ENCODE measurements at regions not wholly inside any gene's neighbourhood (a gene's known extent, or its start where the extent isn't known, plus 50 kb on each side); places are given as distances from the start of the nearest gene placed in this dataset.
"Not testable (repeated sequence)": the region's sequence is repeated elsewhere in the genome, so short reads cannot be mapped to it uniquely, and the experiment has no call there.

- DNase-seq (ENCODE audit: low read depth): no peak
Observed at GRCh38 chr5:87138091-87138805, 129.4 kb upstream of the RASA1 start.

- DNase-seq (ENCODE audit: low read depth): no peak
Observed at GRCh38 chr5:87139795-87140194, 127.9 kb upstream of the RASA1 start.

- DNase-seq (ENCODE audit: low read depth): no peak
Observed at GRCh38 chr5:87141544-87141943, 126.1 kb upstream of the RASA1 start.

GRCh38 chr5:87145853-87146252 is 121.8 kb upstream of the RASA1 start:
- not testable (repeated sequence) for DNase-seq (ENCODE audit: low read depth)

- no peak for DNase-seq (ENCODE audit: low read depth)
Observed at GRCh38 chr5:87147441-87147840, 120.2 kb upstream of the RASA1 start.

GRCh38 chr5:87150630-87151029 is 117.1 kb upstream of the RASA1 start:
- DNase-seq (ENCODE audit: low read depth): no peak

GRCh38 chr5:87151547-87151946 is 116.1 kb upstream of the RASA1 start:
- DNase-seq (ENCODE audit: low read depth): no peak

- no peak for DNase-seq (ENCODE audit: low read depth)
Observed at GRCh38 chr5:87152886-87153285, 114.8 kb upstream of the RASA1 start.

- no peak for DNase-seq (ENCODE audit: low read depth)
Observed at GRCh38 chr5:87154191-87154590, 113.5 kb upstream of the RASA1 start.

GRCh38 chr5:87155106-87155505 is 112.6 kb upstream of the RASA1 start:
- no peak for DNase-seq (ENCODE audit: low read depth)

- DNase-seq (ENCODE audit: low read depth): no peak
Observed at GRCh38 chr5:87156631-87157030, 111.1 kb upstream of the RASA1 start.

GRCh38 chr5:87164409-87164808 is 103.3 kb upstream of the RASA1 start:
- no peak for DNase-seq (ENCODE audit: low read depth)

- DNase-seq (ENCODE audit: low read depth): no peak
Observed at GRCh38 chr5:87169300-87169991, 98.2 kb upstream of the RASA1 start.

GRCh38 chr5:87170799-87171198 is 96.9 kb upstream of the RASA1 start:
- no peak for DNase-seq (ENCODE audit: low read depth)

- DNase-seq (ENCODE audit: low read depth): no peak
Observed at GRCh38 chr5:87182649-87183048, 85.0 kb upstream of the RASA1 start.

- DNase-seq (ENCODE audit: low read depth): no peak
Observed at GRCh38 chr5:87183896-87184295, 83.8 kb upstream of the RASA1 start.

GRCh38 chr5:87184605-87185004 is 83.1 kb upstream of the RASA1 start:
- no peak for DNase-seq (ENCODE audit: low read depth)

- DNase-seq (ENCODE audit: low read depth): no peak
Observed at GRCh38 chr5:87185838-87186237, 81.8 kb upstream of the RASA1 start.

GRCh38 chr5:87188391-87188790 is 79.3 kb upstream of the RASA1 start:
- DNase-seq (ENCODE audit: low read depth): no peak

- no peak for DNase-seq (ENCODE audit: low read depth)
Observed at GRCh38 chr5:87190041-87190440, 77.6 kb upstream of the RASA1 start.

GRCh38 chr5:87190687-87191086 is 77.0 kb upstream of the RASA1 start:
- DNase-seq (ENCODE audit: low read depth): no peak

GRCh38 chr5:87191645-87192044 is 76.0 kb upstream of the RASA1 start:
- DNase-seq (ENCODE audit: low read depth): no peak

- no peak for DNase-seq (ENCODE audit: low read depth)
Observed at GRCh38 chr5:87195104-87195591, 72.5 kb upstream of the RASA1 start.

- no peak for DNase-seq (ENCODE audit: low read depth)
Observed at GRCh38 chr5:87195616-87196015, 72.1 kb upstream of the RASA1 start.
